ENCODE measurements at regions not wholly inside any gene's neighbourhood (a gene's known extent, or its start where the extent isn't known, plus 50 kb on each side); places are given as distances from the start of the nearest gene placed in this dataset.

- TF ChIP-seq CTCF (IDR thresholded peaks at IDR 0.05) (no peak), REST (IDR thresholded peaks at IDR 0.05; ENCODE audit: insufficient read depth in 1 of 2, low read depth in 2 of 2, low read length in 1 of 2) (no peak)
Measured at GRCh38 chr16:63385714-63386432, 1349.6 kb upstream of the CDH8 start.
